CD4-positive, alpha-beta T cell treated with Interleukin-10 for 1 hour (primary cell): ENCODE measurements at regions not wholly inside any gene's neighbourhood (a gene's known extent, or its start where the extent isn't known, plus 50 kb on each side); places are given as distances from the start of the nearest gene placed in this dataset.

ENCODE experiments used
- DNase-seq: peaks from one replicate; pipeline ENCODE4 v3.0.0-alpha.2; 2020

DNA sequence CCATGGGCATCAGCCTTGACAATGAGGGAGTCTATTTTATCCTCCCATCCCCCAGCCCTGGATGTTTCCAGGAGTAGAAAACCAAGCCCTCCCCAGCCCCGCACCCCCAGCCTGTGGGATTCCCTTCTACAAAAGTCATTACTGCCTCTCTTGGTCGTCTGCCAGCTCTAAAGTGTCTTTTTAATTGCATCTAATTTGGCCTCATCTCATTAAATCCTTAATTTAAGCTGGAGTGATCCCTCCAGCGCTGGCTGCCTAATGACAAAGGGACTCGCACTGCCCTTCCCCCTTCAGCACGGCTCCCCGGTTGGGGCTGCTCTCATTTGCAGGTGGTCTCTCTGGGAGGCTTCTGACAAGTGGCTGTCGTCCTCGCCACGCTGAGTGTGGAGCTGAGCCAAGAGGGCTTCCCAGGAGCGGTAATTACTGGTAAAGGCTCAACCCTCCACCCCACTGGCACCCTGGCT is 107.9 kb upstream of the ALDH1B1 start:
- DNase-seq = no peak

DNA sequence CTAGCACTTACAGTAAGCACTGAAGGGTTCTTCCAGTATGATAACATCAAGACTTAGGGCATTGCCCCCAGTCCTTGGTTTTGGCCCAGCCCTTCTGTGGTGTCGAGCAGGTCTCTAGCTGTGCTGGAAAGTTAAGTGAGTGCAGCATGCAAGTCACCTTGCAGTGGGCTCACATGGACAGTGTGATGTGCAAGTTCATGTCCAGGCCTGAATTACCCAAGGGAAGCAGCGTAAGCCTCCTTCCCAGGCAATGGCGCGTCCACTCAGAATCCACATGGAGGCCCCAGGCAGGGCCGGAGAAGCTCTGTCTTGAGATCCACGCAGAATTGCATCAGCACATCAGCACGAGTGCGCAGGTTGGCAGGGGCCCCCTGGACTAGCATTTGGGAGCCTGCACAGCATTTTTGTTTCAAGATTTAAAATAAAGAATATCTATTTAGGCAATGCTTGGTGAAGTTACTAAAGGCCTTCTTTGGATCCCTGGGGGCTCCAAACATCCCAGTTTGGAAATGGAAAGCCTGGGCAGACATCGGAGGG is 108.4 kb upstream of the ALDH1B1 start:
- DNase-seq = no peak

DNA sequence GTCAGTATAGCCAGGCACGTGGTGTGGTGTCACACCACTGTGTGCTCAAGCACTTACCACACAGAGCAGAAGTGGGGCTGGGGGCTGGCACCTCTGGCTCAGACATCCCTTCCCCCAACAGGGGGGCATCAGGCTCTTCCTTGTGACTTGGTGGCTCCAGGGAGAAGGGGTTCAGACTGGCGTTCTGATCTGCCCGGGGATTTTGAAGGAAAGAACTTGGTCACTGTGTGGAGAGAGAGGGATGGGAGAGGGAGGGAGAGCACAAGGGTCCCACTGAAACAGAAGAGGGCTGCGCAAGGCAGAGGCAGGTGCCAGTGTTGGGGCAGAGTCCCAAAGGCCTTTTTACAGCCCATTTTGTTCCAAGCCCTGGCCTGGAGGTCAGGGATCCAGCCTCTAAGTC is 109.7 kb upstream of the ALDH1B1 start:
- no peak for DNase-seq

DNA sequence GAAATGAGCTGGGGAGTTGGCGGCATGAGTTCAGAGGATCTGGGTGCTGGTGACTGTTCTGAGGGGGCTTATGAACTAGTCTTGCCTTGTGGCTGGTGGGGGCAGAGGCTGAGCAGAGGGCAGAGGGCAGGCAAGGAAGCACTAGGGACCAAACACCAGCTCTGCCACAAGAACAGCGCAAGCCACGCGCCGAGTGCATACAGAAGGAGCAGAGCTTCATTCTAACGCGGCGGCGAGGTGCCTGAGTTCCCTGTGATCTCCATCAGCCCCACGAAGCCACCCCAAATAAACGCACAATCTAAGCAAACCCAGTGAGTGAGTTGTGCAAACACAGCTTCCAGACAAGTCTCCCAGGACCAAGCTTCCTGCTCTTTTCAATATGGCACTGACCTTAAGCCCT is 110.6 kb upstream of the ALDH1B1 start:
- no peak for DNase-seq

DNA sequence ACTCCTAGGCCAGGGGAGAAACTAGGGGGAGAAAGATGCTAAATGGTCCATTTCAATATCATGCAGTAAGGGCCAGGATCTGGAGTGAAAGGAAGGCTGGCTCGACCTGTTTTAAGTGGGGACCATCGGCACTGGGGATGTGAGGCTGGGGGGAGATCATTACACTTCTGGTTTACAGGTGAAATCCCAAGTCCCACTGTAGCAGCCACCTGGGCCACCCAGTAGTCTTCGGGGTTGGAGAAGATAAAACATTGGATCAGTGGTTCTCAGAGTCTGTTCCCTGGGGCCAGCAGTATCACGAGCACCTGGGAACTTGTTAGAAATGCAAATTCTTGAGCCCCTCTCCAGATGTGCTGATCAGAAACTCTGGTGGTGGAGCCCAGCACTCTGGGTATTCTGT is 111.3 kb upstream of the ALDH1B1 start:
- DNase-seq = no peak

DNA sequence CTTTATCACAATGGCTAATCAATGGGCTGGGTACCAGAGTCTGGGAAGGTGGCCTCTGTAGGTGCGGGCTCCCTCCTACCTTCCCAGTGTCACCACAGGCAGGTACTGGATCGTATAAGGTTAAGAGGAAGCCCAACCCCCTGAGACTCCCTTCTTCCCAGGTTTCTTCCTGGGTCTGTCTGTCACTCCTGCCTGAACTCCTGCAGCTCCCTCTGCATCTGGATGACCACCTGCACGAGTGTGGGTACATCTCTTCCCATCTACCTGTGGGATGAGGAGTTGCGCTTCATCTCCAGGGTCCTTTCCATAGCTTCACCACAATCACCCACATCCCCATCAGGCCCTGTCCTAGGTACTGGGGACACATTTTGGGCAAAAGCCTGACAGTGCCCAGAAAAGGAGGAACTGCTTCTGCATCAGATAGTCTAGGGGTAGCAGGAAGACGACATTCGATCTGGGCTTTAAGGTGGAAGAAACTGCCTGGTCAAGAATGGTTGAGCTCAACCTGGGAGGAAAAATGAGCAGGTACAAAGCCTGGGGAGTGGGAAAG is 112.2 kb upstream of the ALDH1B1 start:
- DNase-seq = no peak

DNA sequence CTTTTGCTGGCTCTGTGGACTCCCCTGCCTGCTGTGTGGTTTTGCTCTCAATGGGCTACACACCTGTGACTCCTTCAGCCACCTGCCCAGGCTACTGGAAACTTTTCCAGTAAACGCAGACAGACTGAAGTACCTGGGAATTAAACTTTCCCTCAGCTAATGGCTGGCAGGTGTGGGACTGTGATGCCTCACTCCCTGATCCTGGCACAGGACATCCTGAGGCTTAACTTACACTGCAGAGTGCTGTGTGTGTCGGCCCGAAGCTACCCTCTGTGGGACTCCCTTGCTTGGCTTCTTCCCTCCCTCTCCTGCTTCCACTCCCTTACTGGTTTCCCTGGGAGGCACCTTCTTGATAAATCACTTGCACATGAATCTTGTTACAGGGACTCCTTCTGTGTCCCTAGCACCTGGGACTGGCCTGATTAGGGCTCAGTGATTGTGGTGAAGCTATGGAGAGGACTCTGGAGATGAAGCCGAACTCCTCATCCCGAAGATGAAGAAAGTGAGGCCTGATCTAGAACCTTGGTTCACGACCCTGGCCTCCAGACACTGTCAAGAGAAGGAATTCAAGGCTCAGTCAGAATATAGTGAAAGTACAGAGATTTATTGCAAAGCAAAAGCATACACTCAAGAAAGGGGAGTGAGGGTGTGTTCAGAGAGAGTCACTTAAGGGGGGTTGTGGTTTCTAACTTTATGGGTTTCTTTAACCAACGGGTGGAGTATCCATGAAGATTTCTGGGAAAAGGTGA is 113.4 kb upstream of the ALDH1B1 start:
- no peak for DNase-seq

DNA sequence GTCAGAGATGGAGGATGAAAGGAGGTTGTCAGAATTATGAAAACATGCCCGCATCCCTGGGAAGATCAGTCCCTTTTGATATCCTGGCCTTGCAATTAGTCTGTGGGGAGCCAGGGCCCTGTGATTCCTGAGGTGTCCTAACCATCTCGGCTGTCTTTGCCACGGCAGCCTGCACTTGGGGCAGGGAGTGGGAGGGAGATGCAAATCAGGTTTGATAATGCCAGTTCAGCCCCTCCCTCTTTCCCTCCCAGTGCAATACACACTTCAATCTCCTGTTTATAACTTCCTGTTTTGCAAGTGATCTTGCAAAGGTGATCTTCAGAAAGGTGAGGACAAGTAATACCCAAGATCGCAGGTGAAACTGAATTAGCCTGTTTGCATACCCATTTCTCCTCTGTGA is 114.0 kb upstream of the ALDH1B1 start:
- DNase-seq = no peak

DNA sequence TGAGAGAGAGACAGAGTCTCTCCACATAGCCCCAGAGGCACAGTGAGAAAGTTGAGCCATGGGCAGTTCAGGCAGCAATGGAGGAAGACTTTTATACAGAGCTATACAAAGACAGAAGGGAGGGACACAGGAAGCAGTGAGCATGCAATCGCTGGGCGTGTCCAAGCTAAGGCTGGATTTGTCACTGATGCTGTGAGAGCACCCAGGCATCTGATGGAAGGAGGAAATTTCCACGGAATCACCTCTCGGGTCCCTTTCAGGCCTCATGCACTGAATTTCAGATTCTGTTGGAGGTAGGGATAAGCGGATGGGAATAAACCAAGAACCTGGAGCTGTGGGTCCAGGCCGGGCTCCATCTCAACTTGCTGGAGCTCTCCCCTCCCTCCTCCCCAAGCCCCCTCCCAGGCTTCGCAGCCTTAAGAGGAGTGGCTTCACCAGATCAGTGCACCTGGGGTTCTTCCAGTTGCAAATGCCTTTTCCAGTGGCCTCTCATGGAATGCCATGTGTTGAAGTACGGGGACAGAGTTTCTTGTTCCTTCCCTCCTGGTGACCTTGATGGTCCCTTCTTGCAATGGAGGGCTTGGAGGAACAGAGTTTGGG is 114.8 kb upstream of the ALDH1B1 start:
- DNase-seq = no peak

DNA sequence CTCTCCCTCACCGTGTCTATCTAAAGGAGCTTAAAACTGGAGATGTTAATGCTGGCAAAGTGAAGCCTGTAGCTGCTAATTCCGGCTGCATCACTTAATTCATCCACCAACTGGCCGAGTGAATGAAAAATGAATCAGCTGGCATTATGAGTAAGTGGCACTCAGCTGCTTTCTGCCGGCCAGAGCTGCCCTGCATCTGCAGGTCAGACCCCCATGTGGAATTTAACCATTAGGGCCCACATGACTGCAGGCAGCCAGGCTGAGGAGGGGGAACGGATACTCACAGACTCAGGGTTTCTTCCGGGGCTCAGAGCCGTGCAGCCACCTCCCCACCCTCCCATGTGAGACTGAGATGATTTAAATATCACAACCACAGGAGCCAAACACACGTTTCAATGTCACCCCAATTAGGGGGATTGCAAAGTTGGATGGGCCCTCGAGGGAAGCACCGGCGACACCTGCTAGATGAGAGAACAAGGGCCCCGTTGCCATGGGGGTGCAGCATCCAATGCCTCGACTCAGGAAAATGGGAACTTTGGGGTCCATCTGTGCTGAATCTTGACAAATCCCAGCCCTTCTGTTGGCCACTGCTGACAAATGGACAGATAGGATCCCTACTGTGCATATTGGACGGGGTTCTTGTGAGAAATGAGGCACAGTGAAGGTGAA is 115.6 kb upstream of the ALDH1B1 start:
- no peak for DNase-seq

DNA sequence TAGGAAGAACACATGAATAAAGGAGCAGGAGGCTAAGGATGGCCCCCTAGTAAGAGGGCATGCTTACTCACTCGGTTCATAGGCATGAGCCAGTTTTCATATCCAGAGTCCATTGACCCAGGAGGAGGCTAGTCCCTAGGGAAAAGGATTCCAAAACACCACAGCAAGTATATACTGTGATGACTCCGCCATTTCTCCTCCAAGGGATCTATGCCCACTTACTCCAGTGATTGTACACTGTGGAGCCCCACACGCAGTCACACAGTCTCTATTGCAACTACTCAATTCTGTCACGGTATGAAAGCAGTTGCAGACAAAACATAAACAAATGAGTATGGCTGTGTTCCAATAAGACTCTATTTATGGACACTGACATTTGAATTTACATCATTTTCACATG is 117.7 kb upstream of the ALDH1B1 start:
- DNase-seq = no peak

DNA sequence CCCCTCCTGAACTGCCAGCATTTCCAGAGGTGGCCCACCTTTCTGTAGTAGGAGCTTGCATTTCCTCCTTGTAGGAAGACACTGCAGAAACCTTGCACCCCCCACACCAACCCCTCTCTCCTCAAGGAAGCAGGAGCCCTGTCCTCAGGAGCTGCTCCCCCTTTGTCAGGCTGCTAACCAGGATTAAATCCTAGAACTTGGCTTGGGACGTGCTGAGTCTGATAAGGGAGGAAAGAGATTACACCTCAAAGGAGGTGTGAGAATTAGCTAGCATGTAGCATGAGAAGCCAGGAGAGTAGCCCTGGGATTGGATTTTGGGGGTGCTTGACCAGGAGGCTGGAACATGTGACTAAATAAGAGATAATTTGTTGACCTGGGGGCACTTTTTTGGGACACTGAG is 119.8 kb upstream of the ALDH1B1 start:
- DNase-seq = no peak

DNA sequence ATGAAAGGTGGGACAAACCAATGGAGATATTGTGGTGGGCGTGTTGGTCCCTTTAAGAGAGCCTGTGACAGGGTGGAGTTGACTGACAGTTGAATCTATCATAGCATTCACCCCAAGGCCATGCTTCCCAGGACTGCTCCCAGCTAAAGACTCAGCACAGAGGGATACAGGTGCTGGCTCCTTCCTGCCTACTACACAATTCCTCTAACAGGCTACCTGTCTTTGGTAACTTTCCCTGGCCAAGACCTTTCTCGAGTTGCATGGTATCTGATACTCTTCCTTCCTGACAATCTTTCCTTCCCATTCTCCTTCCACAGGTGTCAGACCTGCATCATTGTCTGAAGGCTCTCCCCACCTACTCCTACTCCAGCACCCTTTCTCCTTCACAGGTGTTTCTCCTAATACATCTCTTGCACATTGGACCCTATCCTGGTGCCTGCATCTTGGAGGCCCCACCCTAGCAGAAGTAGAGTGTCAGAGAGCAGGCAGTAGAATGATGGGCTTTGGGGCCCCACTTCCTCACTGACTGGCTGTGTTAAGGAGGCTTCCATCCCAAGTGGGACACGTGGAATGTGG is 120.7 kb upstream of the ALDH1B1 start:
- DNase-seq = no peak

DNA sequence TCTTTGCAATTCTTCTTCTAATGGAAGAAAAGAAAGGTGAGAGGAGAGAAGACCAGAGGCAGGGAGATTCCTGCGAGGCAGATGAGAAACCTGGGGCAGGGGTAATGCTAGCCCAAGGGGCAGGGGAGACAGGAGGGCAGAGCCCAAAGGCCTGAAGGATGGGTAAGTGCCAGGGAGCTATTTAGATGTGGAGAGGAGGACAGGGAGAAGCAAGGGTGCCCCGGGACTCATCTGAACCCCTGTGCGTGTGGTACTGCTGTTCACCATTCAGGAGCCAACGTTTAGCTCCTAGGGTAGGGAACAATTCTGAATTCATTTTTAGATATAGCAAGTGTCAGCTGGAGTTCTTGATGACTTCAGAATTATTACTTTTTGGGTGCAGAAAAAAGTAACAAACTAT is 122.7 kb upstream of the ALDH1B1 start:
- no peak for DNase-seq

DNA sequence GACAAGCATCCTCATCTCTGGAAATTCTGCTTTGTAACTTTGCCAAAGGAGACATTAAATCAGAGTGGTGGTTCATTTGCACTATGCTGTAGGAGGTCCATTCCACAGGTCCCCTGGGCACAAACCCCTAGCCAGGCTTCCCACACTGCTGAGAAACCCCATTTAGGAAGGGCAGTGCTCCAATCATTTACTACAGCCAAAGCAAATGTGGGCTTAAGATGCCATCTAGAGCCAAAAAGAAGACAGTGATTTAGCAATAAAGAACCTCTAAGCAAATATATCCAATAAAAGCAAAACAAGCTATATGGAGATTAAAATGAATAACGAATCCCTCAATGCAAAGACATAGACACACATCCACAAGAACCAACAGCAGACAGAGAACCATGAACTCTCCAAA is 129.0 kb upstream of the ALDH1B1 start:
- DNase-seq = no peak

DNA sequence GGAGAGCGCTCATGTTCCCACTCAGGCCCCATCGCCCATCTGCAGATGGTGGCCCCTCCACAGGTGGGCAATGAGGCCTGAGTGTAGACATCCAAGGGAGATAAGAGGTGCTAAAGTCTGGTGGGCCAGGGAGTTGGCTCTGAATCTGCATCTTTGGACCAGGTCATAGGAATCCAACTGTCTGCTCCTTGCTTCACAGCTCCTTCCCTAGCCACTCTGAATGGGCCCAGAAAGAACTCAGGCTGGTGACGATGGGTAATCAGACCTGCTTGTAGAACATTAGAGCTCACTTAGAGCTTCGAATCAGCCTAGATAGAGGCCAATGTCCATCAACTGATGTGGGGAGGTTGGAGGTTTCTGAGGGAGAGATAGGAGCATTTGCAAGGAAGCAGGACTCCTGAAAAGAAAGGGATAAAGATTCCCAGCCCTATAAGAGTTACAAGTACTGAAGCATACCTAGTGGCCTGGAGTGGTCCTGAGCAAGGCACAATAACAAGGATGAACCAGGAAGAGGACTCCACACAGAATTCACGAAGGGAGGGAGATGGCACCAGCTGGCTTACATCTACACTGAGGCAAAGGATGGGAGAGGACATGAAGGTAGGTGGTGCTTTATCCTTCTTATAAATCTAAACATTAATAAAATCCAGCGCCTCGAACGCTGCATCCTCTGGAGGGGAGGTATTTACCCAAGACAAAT is 132.8 kb upstream of the ALDH1B1 start:
- no peak for DNase-seq

DNA sequence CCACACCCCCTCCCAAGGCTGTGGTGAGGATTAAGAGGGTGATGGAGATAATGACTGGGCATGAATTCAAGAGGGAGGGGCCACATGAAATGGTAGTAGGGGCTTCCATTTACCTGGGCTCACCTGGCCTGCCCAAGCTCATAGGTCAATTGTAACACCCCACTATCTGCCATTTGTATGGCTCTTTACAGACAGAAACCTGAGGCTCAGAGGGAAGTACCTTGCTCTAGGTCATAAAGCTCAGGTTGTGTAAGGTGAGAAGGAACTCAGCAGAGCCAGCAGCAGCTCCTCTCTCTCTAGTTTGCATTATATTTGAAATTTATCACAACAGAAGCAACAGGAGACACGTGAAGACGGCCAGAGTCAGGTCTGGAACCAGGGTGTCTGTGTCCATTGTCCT is 133.4 kb upstream of the ALDH1B1 start:
- no peak for DNase-seq

DNA sequence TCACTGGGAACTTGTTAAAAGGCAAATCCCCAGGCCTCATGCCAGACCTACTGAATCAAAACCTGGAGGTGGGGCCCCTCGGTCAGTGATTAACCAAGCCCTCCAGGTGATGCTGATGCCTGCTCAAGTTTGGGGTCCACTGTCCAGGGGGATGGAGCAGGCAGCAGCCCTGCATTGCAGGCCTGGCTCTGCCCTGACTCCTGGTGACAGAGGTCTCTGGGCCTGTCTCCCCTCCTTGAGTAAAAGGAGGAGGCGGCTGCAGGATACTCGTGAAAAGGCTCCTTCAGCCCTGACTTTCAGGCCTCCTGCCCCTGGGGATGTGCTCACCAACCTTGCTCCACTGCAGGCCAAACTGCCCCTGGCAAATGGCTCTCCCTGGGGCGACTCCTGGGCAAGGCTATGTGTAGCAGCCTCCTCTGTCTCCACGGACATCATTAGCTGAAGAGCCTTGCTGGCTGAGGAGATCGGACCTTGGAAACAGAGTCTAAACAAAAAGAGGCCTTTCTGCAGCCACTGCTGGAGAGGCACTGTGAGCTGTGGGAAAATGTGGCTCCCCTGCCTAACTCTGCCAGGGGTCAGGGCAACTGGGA is 134.8 kb upstream of the ALDH1B1 start:
- no peak for DNase-seq

DNA sequence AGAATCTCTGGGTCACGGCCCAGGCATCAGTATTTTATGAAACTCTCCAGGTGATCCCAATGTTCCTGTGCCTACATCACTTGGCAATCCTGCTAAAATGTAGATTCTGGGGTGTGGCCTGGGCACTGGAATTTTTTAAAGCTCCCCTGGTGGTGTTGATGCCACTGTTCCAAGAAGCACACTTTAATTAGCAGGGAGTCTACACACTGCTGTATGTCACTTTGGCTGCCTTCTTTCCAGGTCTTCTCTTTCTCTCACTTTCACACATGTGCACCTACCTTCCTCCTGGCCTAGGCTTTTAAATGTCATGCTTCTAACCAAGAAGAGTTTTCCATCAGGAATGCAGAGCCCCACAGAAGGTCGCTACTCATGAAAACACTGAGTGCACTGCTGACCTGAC is 136.0 kb upstream of the ALDH1B1 start:
- DNase-seq = no peak

DNA sequence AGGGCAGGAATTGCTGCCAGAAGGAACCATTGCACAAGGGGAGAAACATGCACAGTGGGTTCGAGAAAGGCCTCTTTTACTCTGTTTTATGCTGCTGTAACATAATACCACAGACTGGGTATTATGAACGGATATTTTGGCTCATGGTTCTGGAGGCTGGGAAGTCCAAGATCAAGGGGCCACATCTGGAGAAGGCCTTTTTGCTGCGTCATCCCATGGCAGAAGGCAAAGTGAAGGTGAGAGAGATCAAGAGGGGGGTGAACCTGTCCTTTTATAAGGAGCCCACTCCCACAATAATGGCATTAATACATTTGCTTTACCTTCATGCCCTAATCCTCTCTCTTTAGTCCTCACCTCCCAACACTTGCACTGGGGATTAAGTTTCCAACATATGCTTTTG is 136.9 kb upstream of the ALDH1B1 start:
- DNase-seq = no peak

DNA sequence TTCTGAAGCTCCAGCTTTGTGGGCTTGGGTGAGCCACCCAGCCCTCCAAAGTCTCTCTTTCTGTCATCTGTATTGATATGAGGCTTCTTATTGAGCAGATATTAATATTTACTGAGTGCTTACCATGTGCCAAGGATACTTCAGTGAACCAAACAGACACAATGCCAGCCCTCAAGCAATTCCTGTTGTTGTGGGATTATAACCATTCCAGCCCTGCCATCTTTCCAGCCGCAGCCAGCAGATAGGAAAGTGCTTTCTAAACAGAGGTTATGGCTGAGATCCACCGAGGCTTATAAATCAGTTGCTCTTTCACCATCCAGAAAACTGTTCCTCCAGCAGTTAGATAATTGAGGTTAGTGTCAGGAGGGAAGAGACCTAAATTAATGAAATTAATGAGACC is 137.7 kb upstream of the ALDH1B1 start:
- no peak for DNase-seq

DNA sequence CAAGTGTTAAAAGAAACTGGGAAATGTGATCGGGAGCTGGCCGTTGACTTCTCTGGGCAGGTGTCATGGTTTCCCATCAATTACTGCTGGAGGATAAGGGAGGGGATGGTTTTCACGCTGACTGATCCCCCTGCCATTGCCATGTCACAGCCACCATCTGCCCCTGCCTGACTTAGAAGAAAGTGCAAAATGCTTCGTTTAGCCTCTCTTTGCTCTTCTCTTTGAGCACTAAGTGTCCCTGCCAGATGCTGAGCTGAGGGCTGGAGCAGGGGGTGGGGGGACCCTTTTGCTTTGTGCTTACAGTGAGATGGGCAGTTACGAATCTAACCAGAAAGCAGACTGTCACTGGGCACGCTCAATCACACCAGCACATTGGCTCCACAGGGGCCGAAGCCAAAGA is 138.4 kb upstream of the ALDH1B1 start:
- no peak for DNase-seq
